HG02852 (cell line): ENCODE measurements at regions not wholly inside any gene's neighbourhood (a gene's known extent, or its start where the extent isn't known, plus 50 kb on each side); places are given as distances from the start of the nearest gene placed in this dataset.

Experiments used
- ATAC-seq: cut with Tn5 transposase; IDR thresholded peaks from one replicate; pipeline ENCODE4 v1.9.1; 2021; ENCODE audit warnings: mild to moderate bottlenecking, moderate library complexity; ENCODE audit not compliant: unreplicated experiment

- no peak for ATAC-seq
Observed at GRCh38 chr4:138964716-138965426, 50.7 kb upstream of the NOCT start.

- no peak for ATAC-seq
Observed at GRCh38 chr4:138963412-138963811, 52.2 kb upstream of the NOCT start.

GRCh38 chr4:138961664-138962063, 53.9 kb upstream of the NOCT start:
- ATAC-seq, result no peak

GRCh38 chr4:138961129-138961528, 54.5 kb upstream of the NOCT start:
- no peak for ATAC-seq

- ATAC-seq, result no peak
Observed at GRCh38 chr4:138960175-138960710, 55.3 kb upstream of the NOCT start.

- no peak for ATAC-seq
Observed at GRCh38 chr4:138959097-138959815, 56.3 kb upstream of the NOCT start.

- no peak for ATAC-seq
Observed at GRCh38 chr4:138958519-138958918, 57.1 kb upstream of the NOCT start.

- no peak for ATAC-seq
Observed at GRCh38 chr4:138957302-138957701, 58.3 kb upstream of the NOCT start.

GRCh38 chr4:138954428-138954827, 61.2 kb upstream of the NOCT start:
- ATAC-seq, result no peak

GRCh38 chr4:138953961-138954371, 61.6 kb upstream of the NOCT start:
- no peak for ATAC-seq

- no peak for ATAC-seq
Observed at GRCh38 chr4:138952411-138952810, 63.2 kb upstream of the NOCT start.

GRCh38 chr4:138951764-138952163, 63.8 kb upstream of the NOCT start:
- no peak for ATAC-seq

GRCh38 chr4:138949866-138950265, 65.7 kb upstream of the NOCT start:
- ATAC-seq, result no peak

GRCh38 chr4:138948918-138949317, 66.7 kb upstream of the NOCT start:
- no peak for ATAC-seq

- ATAC-seq, result no peak
Observed at GRCh38 chr4:138946306-138946705, 69.3 kb upstream of the NOCT start.

GRCh38 chr4:138945840-138946239, 69.7 kb upstream of the NOCT start:
- no peak for ATAC-seq

GRCh38 chr4:138945401-138945800, 70.2 kb upstream of the NOCT start:
- no peak for ATAC-seq

- no peak for ATAC-seq
Observed at GRCh38 chr4:138943893-138944292, 71.7 kb upstream of the NOCT start.

- ATAC-seq, result no peak
Observed at GRCh38 chr4:138941037-138941436, 74.5 kb upstream of the NOCT start.

GRCh38 chr4:138939960-138940359, 75.6 kb upstream of the NOCT start:
- no peak for ATAC-seq

GRCh38 chr4:138938366-138938690, 77.3 kb upstream of the NOCT start:
- peak; percentile 44 for ATAC-seq

- no peak for ATAC-seq
Observed at GRCh38 chr4:138935135-138935807, 80.3 kb upstream of the NOCT start.
